ENCODE measurements at regions not wholly inside any gene's neighbourhood (a gene's known extent, or its start where the extent isn't known, plus 50 kb on each side); places are given as distances from the start of the nearest gene placed in this dataset.

DNA sequence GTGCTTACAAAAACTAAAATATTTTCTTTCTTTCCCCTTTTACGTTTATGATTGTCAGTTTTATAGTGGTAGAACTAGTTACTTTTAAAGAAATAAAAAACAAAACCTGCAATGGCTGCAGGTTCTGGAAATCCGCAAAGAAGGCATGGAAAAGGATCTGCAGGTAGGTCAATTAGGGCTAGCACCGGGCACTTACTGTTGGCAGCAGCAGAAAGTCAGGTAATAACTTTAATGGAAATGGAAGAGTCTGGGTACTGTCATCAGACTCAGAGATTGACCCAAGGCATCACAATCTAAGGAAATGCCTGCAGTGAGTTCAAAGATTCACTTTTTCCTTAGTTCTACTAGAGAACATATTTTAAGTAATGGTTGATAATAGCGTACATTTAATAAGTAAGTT is 1136.3 kb upstream of the B3GALT2 start:
- Histone ChIP-seq H3K9me3 (ENCODE audit: insufficient read depth, low read depth, low read length) (no peaks in the 10 kb centered on the region), H3K36me3 (ENCODE audit: insufficient read depth, low read depth, low read length) (no peaks in the 10 kb centered on the region), H3K4me1 (ENCODE audit: insufficient read depth, low read length) (no peaks in the 10 kb centered on the region), H3K9ac (ENCODE audit: low read depth, low read length) (no peak overlapping the region), H3K27me3 (ENCODE audit: insufficient read depth, low read length) (no peaks in the 10 kb centered on the region), H3K4me3 (ENCODE audit: low read length) (no peak overlapping the region), H3K27ac (ENCODE audit: low read length) (no peak overlapping the region)

DNA sequence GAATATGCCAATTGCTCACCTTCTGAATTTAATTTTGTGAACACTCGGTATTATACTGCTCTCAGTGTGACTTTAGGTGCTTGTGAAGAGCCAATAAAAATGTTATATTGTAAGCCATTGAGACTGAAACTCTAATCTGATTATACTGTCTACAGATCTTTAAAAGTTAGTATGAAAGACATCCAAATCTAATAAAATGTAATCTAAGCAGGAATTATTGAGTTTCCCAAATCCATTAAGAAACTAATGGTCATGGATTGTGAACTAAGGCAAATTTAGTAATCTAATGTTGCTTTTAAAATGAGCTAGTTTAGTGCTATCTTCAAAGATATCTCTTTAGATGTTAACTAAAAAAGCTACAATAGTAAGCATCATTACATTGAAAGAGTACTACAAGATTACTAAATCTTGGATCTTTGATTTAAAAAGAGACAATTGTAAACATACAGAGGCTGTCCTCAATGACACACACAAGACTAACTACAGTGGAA is 1132.4 kb upstream of the B3GALT2 start:
- no peaks in the 10 kb centered on the region for H3K9me3 ChIP-seq (ENCODE audit: insufficient read depth, low read depth, low read length)
- no peaks in the 10 kb centered on the region for H3K4me1 ChIP-seq (ENCODE audit: insufficient read depth, low read length)
- H3K4me3 ChIP-seq (ENCODE audit: low read length), result no peak overlapping the region
- H3K27me3 ChIP-seq (ENCODE audit: insufficient read depth, low read length), result no peaks in the 10 kb centered on the region
- no peak overlapping the region for H3K27ac ChIP-seq (ENCODE audit: low read length)
- H3K9ac ChIP-seq (ENCODE audit: low read depth, low read length), result no peak overlapping the region
- no peaks in the 10 kb centered on the region for H3K36me3 ChIP-seq (ENCODE audit: insufficient read depth, low read depth, low read length)

DNA sequence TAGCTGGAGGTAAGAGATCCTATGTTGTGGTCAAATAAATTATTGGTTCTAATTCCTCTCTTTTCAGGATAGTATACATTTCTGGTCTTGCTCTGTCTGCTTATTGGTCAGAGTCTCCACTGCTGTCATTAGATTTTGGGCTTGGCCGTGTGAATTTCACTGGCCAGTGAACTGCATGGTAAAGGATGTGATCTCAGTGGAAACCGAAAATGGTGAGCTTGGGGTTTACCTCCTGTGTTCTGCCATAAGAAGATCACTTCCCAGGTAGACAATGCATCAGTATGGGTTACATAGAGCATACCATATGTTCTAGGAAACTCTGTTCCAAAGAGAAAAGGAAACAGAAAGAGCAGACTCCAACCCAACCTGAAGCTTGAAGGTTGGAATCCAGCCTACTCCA is 1123.3 kb upstream of the B3GALT2 start:
- no peaks in the 10 kb centered on the region for H3K4me1 ChIP-seq (ENCODE audit: insufficient read depth, low read length)
- H3K27me3 ChIP-seq (ENCODE audit: insufficient read depth, low read length), result no peaks in the 10 kb centered on the region
- no peak overlapping the region for H3K4me3 ChIP-seq (ENCODE audit: low read length)
- no peaks in the 10 kb centered on the region for H3K36me3 ChIP-seq (ENCODE audit: insufficient read depth, low read depth, low read length)
- H3K27ac ChIP-seq (ENCODE audit: low read length), result no peak overlapping the region
- H3K9me3 ChIP-seq (ENCODE audit: insufficient read depth, low read depth, low read length), result no peaks in the 10 kb centered on the region
- H3K9ac ChIP-seq (ENCODE audit: low read depth, low read length), result no peak overlapping the region

DNA sequence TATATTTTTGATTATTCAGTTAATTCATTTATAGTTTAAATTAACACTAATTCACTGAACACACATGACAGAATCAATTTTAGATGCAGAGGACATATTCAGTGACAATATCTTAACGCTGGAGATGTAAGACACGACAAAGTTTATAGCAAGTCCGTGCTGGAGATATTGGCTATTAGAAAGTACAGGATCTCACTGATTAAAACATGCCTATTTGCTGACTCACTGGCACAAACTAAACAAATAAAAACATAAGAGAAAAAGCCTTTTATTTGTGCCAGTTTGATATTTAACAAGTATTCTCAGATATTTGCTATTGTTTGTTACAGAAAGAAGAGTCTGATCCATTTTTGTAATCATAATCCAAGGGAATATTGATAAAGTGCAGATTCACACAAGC is 1122.9 kb upstream of the B3GALT2 start:
- Histone ChIP-seq H3K9me3 (ENCODE audit: insufficient read depth, low read depth, low read length) (no peaks in the 10 kb centered on the region), H3K4me3 (ENCODE audit: low read length) (no peak overlapping the region), H3K9ac (ENCODE audit: low read depth, low read length) (no peak overlapping the region), H3K27me3 (ENCODE audit: insufficient read depth, low read length) (no peaks in the 10 kb centered on the region), H3K27ac (ENCODE audit: low read length) (no peak overlapping the region), H3K36me3 (ENCODE audit: insufficient read depth, low read depth, low read length) (no peaks in the 10 kb centered on the region), H3K4me1 (ENCODE audit: insufficient read depth, low read length) (no peaks in the 10 kb centered on the region)

DNA sequence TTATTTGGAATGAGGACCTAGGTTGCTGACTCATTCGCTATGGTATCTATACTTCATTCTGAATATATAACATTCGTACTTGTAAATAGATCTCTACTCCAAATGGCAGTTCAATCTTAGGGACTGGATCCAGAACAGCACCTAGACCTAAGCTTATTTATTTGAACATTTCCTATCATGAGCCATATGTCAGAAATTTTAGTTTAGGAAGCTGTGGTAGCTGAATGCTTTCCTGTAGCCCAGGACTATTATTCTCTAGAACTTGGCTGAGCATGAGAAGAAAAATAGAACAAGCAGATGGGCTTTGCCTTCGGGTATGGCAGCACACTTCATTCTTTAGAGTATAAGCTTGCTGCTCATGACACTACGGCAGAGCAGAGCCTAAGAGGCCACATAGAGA is 1114.4 kb upstream of the B3GALT2 start:
- no peaks in the 10 kb centered on the region for H3K4me1 ChIP-seq (ENCODE audit: insufficient read depth, low read length)
- H3K9me3 ChIP-seq (ENCODE audit: insufficient read depth, low read depth, low read length), result no peaks in the 10 kb centered on the region
- H3K27ac ChIP-seq (ENCODE audit: low read length), result no peak overlapping the region
- no peaks in the 10 kb centered on the region for H3K27me3 ChIP-seq (ENCODE audit: insufficient read depth, low read length)
- no peak overlapping the region for H3K4me3 ChIP-seq (ENCODE audit: low read length)
- H3K9ac ChIP-seq (ENCODE audit: low read depth, low read length), result no peak overlapping the region
- H3K36me3 ChIP-seq (ENCODE audit: insufficient read depth, low read depth, low read length), result no peaks in the 10 kb centered on the region

DNA sequence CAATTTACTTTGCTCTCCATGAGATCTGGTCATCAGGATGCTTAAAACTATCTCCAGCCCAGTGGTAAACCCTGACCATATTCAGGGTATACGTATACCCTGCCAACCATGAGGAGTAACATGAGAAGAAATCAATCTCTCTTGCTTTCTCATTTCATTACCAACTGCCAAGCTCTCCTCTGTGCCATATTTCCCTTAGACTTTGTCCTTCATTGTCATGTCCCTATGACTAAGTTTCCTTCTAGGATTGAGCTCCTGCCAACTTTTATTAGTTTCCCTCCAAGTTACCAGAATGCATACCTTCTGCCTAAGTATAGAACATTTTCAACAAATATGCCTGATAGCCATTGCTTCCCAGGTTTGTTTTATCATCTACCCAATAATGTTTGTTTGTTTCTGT is 1113.9 kb upstream of the B3GALT2 start:
- Histone ChIP-seq H3K27me3 (ENCODE audit: insufficient read depth, low read length) (no peaks in the 10 kb centered on the region), H3K27ac (ENCODE audit: low read length) (no peak overlapping the region), H3K9me3 (ENCODE audit: insufficient read depth, low read depth, low read length) (no peaks in the 10 kb centered on the region), H3K4me1 (ENCODE audit: insufficient read depth, low read length) (no peaks in the 10 kb centered on the region), H3K36me3 (ENCODE audit: insufficient read depth, low read depth, low read length) (no peaks in the 10 kb centered on the region), H3K9ac (ENCODE audit: low read depth, low read length) (no peak overlapping the region), H3K4me3 (ENCODE audit: low read length) (no peak overlapping the region)

DNA sequence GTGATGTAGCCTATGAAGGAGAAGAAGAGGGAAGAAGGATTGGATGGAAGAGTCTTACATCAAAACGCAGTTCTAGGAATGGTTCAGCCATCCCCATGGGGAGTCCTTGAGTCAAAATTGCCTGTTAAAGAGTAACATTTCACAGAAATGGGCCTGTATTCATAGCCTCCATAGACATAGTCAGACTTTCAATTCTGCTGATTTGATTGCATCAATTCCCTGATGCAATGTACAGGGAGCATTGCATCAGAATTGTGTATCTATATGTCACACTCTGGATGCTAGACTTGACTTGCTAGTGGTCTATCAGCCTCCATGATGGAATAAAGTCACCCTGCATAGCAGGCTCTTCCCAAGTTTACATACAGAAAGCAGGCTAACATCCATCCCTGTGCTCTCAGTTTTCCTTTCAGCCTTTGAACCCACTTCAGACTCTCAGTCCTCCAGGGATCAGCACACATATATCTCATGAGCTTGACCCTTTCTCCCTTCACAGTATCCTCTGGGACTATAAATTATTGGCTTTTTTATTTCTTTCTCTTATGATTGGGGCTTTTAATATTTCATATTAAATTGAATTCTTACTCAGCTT is 1111.7 kb upstream of the B3GALT2 start:
- Histone ChIP-seq H3K27me3 (ENCODE audit: insufficient read depth, low read length) (no peaks in the 10 kb centered on the region), H3K27ac (ENCODE audit: low read length) (no peak overlapping the region), H3K4me1 (ENCODE audit: insufficient read depth, low read length) (peaks cover under 1% of the 10 kb centered on the region; the same call in 1 of the 2 replicates), H3K9me3 (ENCODE audit: insufficient read depth, low read depth, low read length) (no peaks in the 10 kb centered on the region), H3K4me3 (ENCODE audit: low read length) (no peak overlapping the region), H3K9ac (ENCODE audit: low read depth, low read length) (no peak overlapping the region), H3K36me3 (ENCODE audit: insufficient read depth, low read depth, low read length) (no peaks in the 10 kb centered on the region)

DNA sequence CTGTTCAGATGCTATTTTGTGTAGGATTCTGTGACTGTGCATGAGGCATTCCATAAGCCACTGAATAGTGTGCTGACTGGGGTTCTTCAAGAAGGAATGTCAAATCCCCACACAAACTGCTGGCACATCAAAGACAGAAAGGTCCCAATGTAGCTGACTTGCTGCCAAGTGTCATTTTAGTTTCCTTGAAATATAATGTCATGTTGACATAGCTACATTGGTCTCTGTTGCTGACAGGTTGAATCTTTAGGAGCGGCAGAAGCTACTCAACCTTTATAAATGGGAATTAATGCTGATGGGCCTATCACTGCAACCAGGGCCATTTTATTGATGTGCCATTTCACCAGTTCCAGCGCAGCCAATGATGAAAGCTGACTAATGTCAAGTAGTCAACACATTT is 1110.7 kb upstream of the B3GALT2 start:
- no peak overlapping the region for H3K4me3 ChIP-seq (ENCODE audit: low read length)
- H3K27me3 ChIP-seq (ENCODE audit: insufficient read depth, low read length), result no peaks in the 10 kb centered on the region
- H3K36me3 ChIP-seq (ENCODE audit: insufficient read depth, low read depth, low read length), result no peaks in the 10 kb centered on the region
- no peak overlapping the region for H3K9ac ChIP-seq (ENCODE audit: low read depth, low read length)
- peaks cover 6% of the 10 kb centered on the region; the same call in 1 of the 2 replicates for H3K4me1 ChIP-seq (ENCODE audit: insufficient read depth, low read length)
- H3K27ac ChIP-seq (ENCODE audit: low read length), result no peak overlapping the region
- no peaks in the 10 kb centered on the region for H3K9me3 ChIP-seq (ENCODE audit: insufficient read depth, low read depth, low read length)

DNA sequence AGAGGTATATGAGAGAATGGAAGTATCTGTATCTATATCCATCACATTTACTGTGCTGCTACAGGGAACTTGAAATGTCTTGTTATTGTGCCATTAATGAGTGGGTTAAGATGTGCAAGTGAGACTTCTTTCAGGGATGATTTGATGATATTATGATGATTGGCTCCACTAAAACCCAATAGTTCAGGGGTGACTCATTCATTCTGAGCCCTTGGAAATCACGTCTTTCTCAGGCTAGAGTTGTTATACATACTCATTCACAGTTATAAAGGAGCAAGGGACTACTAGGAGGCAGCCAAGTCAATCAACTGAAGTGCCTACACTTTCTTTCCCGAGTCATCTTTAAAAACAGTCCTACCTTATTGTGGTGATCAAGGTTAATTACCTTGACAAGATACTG is 1109.8 kb upstream of the B3GALT2 start:
- Histone ChIP-seq H3K4me1 (ENCODE audit: insufficient read depth, low read length) (peaks cover 6% of the 10 kb centered on the region; the same call in 1 of the 2 replicates), H3K4me3 (ENCODE audit: low read length) (no peak overlapping the region), H3K27ac (ENCODE audit: low read length) (no peak overlapping the region), H3K9me3 (ENCODE audit: insufficient read depth, low read depth, low read length) (no peaks in the 10 kb centered on the region), H3K36me3 (ENCODE audit: insufficient read depth, low read depth, low read length) (no peaks in the 10 kb centered on the region), H3K27me3 (ENCODE audit: insufficient read depth, low read length) (no peaks in the 10 kb centered on the region), H3K9ac (ENCODE audit: low read depth, low read length) (no peak overlapping the region)

DNA sequence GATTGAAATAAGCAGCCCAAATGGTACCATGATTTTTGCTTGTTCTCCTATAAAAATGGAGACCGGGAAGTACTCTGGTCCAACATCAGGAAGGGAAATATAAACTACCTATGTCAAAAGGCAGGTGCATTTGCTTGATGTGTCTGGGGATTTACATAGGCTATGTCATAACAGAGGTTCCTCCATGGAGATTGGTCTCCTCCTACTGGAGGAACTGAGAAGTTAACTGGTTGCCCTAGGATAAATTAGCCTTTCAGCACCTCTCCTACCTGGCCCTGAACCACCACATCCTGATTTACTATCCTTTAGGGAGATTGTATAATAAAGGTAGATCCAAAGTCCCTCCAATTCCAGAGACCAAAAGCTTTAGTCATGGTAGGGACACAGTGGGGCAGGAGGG is 1109.3 kb upstream of the B3GALT2 start:
- Histone ChIP-seq H3K27ac (ENCODE audit: low read length) (no peak overlapping the region), H3K4me1 (ENCODE audit: insufficient read depth, low read length) (peaks cover 6% of the 10 kb centered on the region; the same call in 1 of the 2 replicates), H3K9ac (ENCODE audit: low read depth, low read length) (no peak overlapping the region), H3K9me3 (ENCODE audit: insufficient read depth, low read depth, low read length) (no peaks in the 10 kb centered on the region), H3K36me3 (ENCODE audit: insufficient read depth, low read depth, low read length) (no peaks in the 10 kb centered on the region), H3K27me3 (ENCODE audit: insufficient read depth, low read length) (no peaks in the 10 kb centered on the region), H3K4me3 (ENCODE audit: low read length) (no peak overlapping the region)

DNA sequence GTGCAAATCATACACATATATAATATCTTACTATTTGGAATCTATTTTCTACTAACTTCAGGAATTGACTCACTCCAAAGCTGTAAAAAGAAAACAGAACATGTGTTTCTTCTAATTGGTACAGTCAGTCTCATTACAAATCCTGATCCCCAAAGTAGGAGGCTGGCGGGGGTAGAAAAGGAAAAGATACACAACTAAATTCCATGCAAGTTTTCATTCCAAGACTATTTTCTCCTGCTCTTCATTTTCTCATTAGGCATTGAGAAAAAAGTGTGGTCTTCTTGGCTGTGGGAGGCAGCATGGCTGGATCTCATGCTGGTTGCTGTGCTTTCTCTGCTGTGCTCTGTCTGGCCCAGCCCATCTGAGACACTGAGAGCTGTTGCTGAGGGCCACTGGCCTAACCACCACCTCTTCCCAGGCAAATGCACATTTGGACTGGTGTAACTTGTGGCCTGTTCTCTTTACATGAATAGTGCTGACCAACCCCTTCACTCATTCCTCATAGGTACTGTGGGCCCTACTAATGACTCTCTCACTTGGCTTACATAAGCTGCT is 1107.5 kb upstream of the B3GALT2 start:
- peaks cover 6% of the 10 kb centered on the region; the same call in 1 of the 2 replicates for H3K4me1 ChIP-seq (ENCODE audit: insufficient read depth, low read length)
- no peak overlapping the region for H3K4me3 ChIP-seq (ENCODE audit: low read length)
- no peaks in the 10 kb centered on the region for H3K27me3 ChIP-seq (ENCODE audit: insufficient read depth, low read length)
- no peaks in the 10 kb centered on the region for H3K9me3 ChIP-seq (ENCODE audit: insufficient read depth, low read depth, low read length)
- no peak overlapping the region for H3K27ac ChIP-seq (ENCODE audit: low read length)
- no peaks in the 10 kb centered on the region for H3K36me3 ChIP-seq (ENCODE audit: insufficient read depth, low read depth, low read length)
- H3K9ac ChIP-seq (ENCODE audit: low read depth, low read length), result no peak overlapping the region

DNA sequence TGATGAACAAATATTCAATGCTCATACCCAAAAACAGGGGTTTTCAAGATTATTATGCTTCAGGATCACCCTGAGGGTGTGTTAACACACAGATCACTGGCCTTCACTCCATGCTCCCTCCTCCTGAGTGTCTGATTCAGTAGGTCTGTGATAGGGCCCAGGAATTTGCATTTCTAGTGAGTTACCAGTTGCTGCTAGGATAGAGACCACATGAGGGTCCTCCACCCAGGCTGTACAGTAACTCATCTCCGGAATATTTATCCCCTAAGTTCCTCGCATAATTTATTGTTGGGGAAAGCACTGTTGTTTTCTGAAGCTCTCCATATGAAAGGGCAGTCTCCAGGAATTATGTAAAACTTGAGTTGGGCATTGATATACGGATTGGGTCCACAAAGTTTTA is 1106.6 kb upstream of the B3GALT2 start:
- Histone ChIP-seq H3K4me3 (ENCODE audit: low read length) (no peak overlapping the region), H3K4me1 (ENCODE audit: insufficient read depth, low read length) (peaks cover 6% of the 10 kb centered on the region; the same call in 1 of the 2 replicates), H3K36me3 (ENCODE audit: insufficient read depth, low read depth, low read length) (no peaks in the 10 kb centered on the region), H3K27me3 (ENCODE audit: insufficient read depth, low read length) (no peaks in the 10 kb centered on the region), H3K27ac (ENCODE audit: low read length) (no peak overlapping the region), H3K9me3 (ENCODE audit: insufficient read depth, low read depth, low read length) (no peaks in the 10 kb centered on the region), H3K9ac (ENCODE audit: low read depth, low read length) (no peak overlapping the region)
